ENCODE measurements at regions not wholly inside any gene's neighbourhood (a gene's known extent, or its start where the extent isn't known, plus 50 kb on each side); places are given as distances from the start of the nearest gene placed in this dataset.
"Not testable (repeated sequence)": the region's sequence is repeated elsewhere in the genome, so short reads cannot be mapped to it uniquely, and the experiment has no call there.

- no peak for DNase-seq (ENCODE audit: low read depth)
These were observed 317.7 kb upstream of the LRFN5 start for GRCh38 chr14:41289025-41289424.

- DNase-seq (ENCODE audit: low read depth) = peak; percentile 1
These were observed 321.4 kb upstream of the LRFN5 start for GRCh38 chr14:41285186-41285748.

GRCh38 chr14:41280745-41281144, 325.9 kb upstream of the LRFN5 start:
- DNase-seq (ENCODE audit: low read depth) = peak; percentile 6

- DNase-seq (ENCODE audit: low read depth) = no peak
These were observed 329.2 kb upstream of the LRFN5 start for GRCh38 chr14:41277450-41277849.

- no peak for DNase-seq (ENCODE audit: low read depth)
These were observed 349.2 kb upstream of the LRFN5 start for GRCh38 chr14:41257476-41257875.

- DNase-seq (ENCODE audit: low read depth) = no peak
These were observed 371.2 kb upstream of the LRFN5 start for GRCh38 chr14:41235466-41235865.

- no peak for DNase-seq (ENCODE audit: low read depth)
These were observed 376.0 kb upstream of the LRFN5 start for GRCh38 chr14:41230683-41231082.

- DNase-seq (ENCODE audit: low read depth) = no peak
These were observed 376.9 kb upstream of the LRFN5 start for GRCh38 chr14:41229824-41230223.

GRCh38 chr14:41225433-41225832, 381.2 kb upstream of the LRFN5 start:
- no peak for DNase-seq (ENCODE audit: low read depth)

- no peak for DNase-seq (ENCODE audit: low read depth)
These were observed 384.1 kb upstream of the LRFN5 start for GRCh38 chr14:41222581-41222980.

- not testable (repeated sequence) for DNase-seq (ENCODE audit: low read depth)
These were observed 391.7 kb upstream of the LRFN5 start for GRCh38 chr14:41214978-41215377.

GRCh38 chr14:41201696-41202095, 405.0 kb upstream of the LRFN5 start:
- no peak for DNase-seq (ENCODE audit: low read depth)

- DNase-seq (ENCODE audit: low read depth) = no peak
These were observed 418.8 kb upstream of the LRFN5 start for GRCh38 chr14:41187868-41188267.

- no peak for DNase-seq (ENCODE audit: low read depth)
These were observed 435.6 kb upstream of the LRFN5 start for GRCh38 chr14:41171045-41171444.

GRCh38 chr14:41167040-41167439, 439.6 kb upstream of the LRFN5 start:
- no peak for DNase-seq (ENCODE audit: low read depth)

- no peak for DNase-seq (ENCODE audit: low read depth)
These were observed 452.4 kb upstream of the LRFN5 start for GRCh38 chr14:41154143-41154807.

- DNase-seq (ENCODE audit: low read depth) = no peak
These were observed 460.3 kb upstream of the LRFN5 start for GRCh38 chr14:41146391-41146790.

- DNase-seq (ENCODE audit: low read depth) = no peak
These were observed 462.3 kb upstream of the LRFN5 start for GRCh38 chr14:41144370-41144769.

GRCh38 chr14:41137741-41138140, 468.9 kb upstream of the LRFN5 start:
- DNase-seq (ENCODE audit: low read depth) = no peak

GRCh38 chr14:41130274-41130673, 476.4 kb upstream of the LRFN5 start:
- DNase-seq (ENCODE audit: low read depth) = no peak

GRCh38 chr14:41120402-41120801, 486.3 kb upstream of the LRFN5 start:
- no peak for DNase-seq (ENCODE audit: low read depth)

GRCh38 chr14:41096131-41096530, 510.5 kb upstream of the LRFN5 start:
- no peak for DNase-seq (ENCODE audit: low read depth)

GRCh38 chr14:41087056-41087455, 519.6 kb upstream of the LRFN5 start:
- DNase-seq (ENCODE audit: low read depth) = no peak

- no peak for DNase-seq (ENCODE audit: low read depth)
These were observed 533.1 kb upstream of the LRFN5 start for GRCh38 chr14:41073544-41073943.

Measured in fibroblast of the conjunctiva (primary cell).